IMR-90 (cell line): ENCODE measurements at regions not wholly inside any gene's neighbourhood (a gene's known extent, or its start where the extent isn't known, plus 50 kb on each side); places are given as distances from the start of the nearest gene placed in this dataset.

Experiments
- BHLHE40 ChIP-seq: fragments of 150-350 bp; IDR thresholded peaks from 2 replicates; pipeline ENCODE4 v1.6.1; 2016; ENCODE audit warnings: mild to moderate bottlenecking, low read depth, low read length
- CEBPB ChIP-seq: IDR thresholded peaks from 2 replicates; pipeline ENCODE4 v1.6.1; 2012; ENCODE audit warnings: low read depth, low read length, improper control_type of control experiment
- CHD1 ChIP-seq: IDR thresholded peaks from 2 replicates; pipeline ENCODE4 v1.6.1; 2012; ENCODE audit warnings: low read depth, low read length, improper control_type of control experiment
- MAFK ChIP-seq: IDR thresholded peaks from 2 replicates; pipeline ENCODE4 v1.6.1; 2012; ENCODE audit warnings: low read depth, low read length, improper control_type of control experiment
- MXI1 ChIP-seq: IDR thresholded peaks from 2 replicates; pipeline ENCODE4 v1.6.1; 2012; ENCODE audit warnings: low read depth, mild to moderate bottlenecking, low read length, moderate library complexity, borderline replicate concordance
- POLR2A ChIP-seq: IDR thresholded peaks from 2 replicates; pipeline ENCODE4 v1.6.1; 2012; ENCODE audit warnings: mild to moderate bottlenecking, low read depth, low read length
- RCOR1 ChIP-seq: IDR thresholded peaks from 2 replicates; pipeline ENCODE4 v1.6.1; 2012; ENCODE audit warnings: mild to moderate bottlenecking, low read length, improper control_type of control experiment; ENCODE audit not compliant: insufficient replicate concordance
- SMC3 ChIP-seq: fragments of 150-350 bp; IDR thresholded peaks from 2 replicates; pipeline ENCODE4 v1.6.1; 2016; ENCODE audit warnings: low read depth, mild to moderate bottlenecking, antibody characterized with exemption, low read length, moderate library complexity
- USF2 ChIP-seq: fragments of 150-350 bp; IDR thresholded peaks from 2 replicates; pipeline ENCODE4 v1.6.1; 2017; ENCODE audit warnings: mild to moderate bottlenecking, antibody characterized with exemption, low read length, low read depth
- TF ChIP-seq, protein P1 (sequence below): conservative IDR thresholded peaks from 2 replicates; pipeline ENCODE4 v1.5.1; 2012; ENCODE audit warnings: mild to moderate bottlenecking, low read depth, low read length, improper control_type of control experiment
- TF ChIP-seq, protein P2 (sequence below): fragments of 150-350 bp; IDR thresholded peaks from 2 replicates; pipeline ENCODE4 v1.6.1; 2016; ENCODE audit warnings: low read depth, mild to moderate bottlenecking, low read length, moderate library complexity, borderline replicate concordance

GRCh38 chr5:125856949-125857348 lies 566.3 kb upstream of the GRAMD2B start:
- TF ChIP-seq, protein P1, sequence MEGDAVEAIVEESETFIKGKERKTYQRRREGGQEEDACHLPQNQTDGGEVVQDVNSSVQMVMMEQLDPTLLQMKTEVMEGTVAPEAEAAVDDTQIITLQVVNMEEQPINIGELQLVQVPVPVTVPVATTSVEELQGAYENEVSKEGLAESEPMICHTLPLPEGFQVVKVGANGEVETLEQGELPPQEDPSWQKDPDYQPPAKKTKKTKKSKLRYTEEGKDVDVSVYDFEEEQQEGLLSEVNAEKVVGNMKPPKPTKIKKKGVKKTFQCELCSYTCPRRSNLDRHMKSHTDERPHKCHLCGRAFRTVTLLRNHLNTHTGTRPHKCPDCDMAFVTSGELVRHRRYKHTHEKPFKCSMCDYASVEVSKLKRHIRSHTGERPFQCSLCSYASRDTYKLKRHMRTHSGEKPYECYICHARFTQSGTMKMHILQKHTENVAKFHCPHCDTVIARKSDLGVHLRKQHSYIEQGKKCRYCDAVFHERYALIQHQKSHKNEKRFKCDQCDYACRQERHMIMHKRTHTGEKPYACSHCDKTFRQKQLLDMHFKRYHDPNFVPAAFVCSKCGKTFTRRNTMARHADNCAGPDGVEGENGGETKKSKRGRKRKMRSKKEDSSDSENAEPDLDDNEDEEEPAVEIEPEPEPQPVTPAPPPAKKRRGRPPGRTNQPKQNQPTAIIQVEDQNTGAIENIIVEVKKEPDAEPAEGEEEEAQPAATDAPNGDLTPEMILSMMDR = no peak
- TF ChIP-seq MXI1 (no peak), MAFK (no peak), CEBPB (no peak), POLR2A (no peak), BHLHE40 (no peak), RCOR1 (no peak), USF2 (no peak), SMC3 (no peak), CHD1 (no peak)
- TF ChIP-seq, protein P2, sequence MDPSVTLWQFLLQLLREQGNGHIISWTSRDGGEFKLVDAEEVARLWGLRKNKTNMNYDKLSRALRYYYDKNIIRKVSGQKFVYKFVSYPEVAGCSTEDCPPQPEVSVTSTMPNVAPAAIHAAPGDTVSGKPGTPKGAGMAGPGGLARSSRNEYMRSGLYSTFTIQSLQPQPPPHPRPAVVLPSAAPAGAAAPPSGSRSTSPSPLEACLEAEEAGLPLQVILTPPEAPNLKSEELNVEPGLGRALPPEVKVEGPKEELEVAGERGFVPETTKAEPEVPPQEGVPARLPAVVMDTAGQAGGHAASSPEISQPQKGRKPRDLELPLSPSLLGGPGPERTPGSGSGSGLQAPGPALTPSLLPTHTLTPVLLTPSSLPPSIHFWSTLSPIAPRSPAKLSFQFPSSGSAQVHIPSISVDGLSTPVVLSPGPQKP = no peak
